ENCODE measurements at regions not wholly inside any gene's neighbourhood (a gene's known extent, or its start where the extent isn't known, plus 50 kb on each side); places are given as distances from the start of the nearest gene placed in this dataset.
"Not testable (repeated sequence)": the region's sequence is repeated elsewhere in the genome, so short reads cannot be mapped to it uniquely, and the experiment has no call there.

DNA sequence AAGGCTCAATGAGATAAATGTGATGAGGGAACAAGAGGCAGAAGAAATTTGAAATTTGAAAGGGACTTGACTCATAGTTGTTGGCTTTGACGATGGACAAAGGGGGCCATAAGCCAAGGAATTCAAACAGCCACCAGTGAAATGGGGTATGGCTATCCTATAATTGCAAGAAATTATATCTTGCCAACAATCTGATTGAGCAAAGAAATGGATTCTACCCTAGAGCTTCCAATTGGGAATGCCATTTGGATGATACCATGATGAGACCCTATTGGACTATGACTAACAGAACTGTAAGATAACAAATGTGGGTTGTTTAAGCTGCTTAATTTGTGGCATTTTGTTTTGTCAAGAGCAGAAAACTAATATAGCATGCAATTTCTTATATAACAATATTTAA is 270.1 kb upstream of the ARSJ start:
- DNase-seq (ENCODE audit: low read depth in 2 of 2): no peak

DNA sequence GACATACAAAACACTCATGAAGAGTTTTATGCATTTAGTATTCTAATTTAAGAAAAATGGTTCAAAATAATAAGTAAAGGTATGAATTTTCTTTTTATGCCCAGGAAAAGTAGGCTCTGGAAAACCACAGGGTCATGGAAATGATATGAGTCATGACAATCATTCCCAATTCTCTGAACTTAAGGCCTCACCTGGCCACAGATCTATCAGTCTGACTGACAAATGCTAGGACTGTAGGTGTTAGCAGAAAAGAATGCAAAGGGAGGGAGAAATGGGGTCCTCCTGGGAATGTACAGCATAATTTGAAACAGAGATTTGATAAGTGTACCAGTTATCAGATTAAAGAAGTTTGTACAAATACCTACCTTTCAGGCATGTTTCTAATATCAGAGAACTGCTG is 270.5 kb upstream of the ARSJ start:
- no peak for DNase-seq (ENCODE audit: low read depth in 2 of 2)

DNA sequence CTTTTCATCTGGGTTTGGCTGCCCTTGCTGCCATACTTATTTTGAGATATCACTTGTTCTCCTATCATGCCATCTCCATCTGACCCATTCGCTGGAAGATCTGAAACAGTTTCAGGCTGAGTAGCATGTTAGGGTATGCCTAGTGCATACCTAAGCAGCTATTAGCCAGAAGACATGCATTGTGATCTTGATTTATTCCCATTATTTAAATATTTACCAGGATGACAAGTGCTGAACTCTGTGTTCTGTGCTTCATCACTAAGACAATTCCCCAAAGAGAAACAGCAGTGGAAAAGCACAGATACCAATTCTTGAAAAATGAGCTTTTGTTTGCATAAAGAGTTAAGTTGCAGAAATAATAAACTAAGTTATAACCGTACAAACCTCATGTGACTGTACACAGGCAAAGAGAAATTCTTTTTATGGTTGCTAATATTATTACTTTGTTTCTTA is 271.0 kb upstream of the ARSJ start:
- DNase-seq (ENCODE audit: low read depth in 2 of 2): no peak

DNA sequence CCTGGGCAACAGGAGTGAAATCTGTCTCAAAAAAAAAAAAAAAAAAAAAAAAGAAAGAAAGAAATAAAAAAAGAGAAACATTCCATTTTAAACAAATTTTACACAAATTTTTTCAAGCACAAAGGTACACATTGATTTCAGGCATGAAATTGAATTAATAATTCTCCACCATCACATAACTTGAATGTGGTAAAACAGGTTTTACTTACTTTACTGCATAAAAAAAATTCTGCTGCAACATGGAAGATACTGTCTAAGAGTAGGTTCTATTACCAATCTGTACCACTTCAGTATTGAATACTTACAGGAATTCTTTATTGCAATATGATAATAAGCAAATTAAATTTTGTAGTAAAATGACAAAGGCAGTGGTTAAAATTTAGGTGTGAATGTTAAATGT is 271.6 kb upstream of the ARSJ start:
- DNase-seq (ENCODE audit: low read depth in 2 of 2): no peak

DNA sequence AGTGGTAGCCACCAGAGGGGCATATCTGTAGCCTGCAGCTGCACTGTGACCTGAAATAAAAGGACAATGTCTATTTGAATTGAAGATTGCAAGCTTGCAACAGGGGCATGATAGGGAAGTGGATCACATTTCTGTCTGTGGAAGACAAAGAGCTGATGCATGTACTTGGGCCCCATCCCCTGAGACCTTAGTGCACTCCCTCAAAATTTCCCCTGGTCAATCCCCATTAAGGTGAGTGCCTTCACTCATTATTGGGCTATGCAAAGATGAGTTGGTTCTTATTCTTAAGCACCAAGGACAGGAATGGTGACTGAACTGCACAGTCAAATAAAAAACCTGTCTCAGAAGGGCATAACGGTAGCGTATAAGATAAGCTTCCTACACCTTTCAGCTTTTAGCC is 273.1 kb upstream of the ARSJ start:
- DNase-seq (ENCODE audit: low read depth in 2 of 2): no peak

DNA sequence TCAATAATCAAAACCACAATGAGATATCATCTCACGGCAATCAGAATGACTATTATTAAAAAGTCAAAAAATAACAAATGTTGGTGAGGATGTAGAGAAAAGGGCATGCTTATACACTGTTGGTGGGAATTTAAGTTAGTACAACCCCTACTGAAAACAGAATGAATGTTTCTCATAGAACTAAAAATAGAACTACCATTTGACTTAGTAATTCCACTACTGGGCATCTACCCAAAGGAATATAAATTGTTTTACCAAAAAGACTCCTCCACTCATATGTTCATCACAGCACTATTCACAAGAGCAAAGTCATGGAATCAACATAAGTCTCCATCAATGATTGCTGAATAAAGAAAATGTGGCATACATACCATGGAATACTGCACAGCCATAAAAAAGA is 278.1 kb upstream of the ARSJ start:
- DNase-seq (ENCODE audit: low read depth in 2 of 2): no peak

DNA sequence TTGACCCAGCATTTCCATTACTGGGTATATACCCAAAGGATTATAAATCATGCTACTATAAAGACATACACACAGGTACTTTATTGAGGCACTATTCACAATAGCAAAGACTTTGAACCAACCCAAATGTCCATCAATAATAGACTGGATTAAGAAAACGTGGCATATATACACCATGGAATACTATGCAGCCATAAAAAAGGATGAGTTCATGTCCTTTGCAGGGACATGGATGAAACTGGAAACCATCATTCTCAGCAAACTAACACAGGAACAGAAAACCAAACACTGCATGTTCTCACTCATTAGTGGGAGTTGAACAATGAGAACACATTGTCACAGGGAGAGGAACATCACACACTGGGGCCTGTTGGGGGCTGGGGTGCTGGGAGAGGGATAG is 283.0 kb upstream of the ARSJ start:
- DNase-seq (ENCODE audit: low read depth in 2 of 2): not testable (repeated sequence)

DNA sequence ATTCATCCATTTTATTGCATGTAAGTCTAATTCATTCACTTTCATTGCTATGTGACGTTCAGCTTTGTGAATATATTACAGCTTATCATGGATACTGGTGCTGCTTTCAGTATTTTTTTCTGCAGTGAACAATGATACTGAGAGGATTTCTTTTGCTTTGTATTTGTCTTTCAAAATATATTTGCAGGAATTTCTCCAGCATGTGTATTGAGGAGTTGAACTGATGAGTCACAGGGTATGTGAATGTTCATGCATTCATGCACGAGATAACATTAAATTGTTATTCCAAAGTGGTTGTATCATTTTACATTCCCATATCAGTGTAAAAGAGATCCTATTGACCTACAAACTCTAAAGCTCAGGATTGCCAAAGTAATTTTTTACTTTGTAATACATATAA is 283.8 kb upstream of the ARSJ start:
- DNase-seq (ENCODE audit: low read depth in 2 of 2): no peak

DNA sequence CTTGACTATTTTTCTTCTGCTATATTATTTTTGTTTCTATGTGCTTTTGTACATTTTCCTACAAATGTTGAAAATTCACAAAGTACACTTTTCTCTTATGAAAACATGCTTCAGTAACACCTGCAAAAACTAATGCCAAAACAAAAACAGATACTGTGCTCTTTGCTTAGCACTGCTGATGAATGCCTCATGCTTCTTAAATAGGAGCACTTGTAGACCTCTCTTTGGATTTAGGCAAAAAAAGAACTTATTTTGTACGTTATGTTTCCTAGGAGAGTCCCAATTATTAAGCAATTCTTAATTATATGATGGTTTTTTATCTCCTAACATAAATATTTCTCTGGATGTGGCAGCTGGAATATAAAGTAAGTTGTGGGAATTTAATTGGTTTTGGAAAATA is 285.0 kb upstream of the ARSJ start:
- DNase-seq (ENCODE audit: low read depth in 2 of 2): no peak

DNA sequence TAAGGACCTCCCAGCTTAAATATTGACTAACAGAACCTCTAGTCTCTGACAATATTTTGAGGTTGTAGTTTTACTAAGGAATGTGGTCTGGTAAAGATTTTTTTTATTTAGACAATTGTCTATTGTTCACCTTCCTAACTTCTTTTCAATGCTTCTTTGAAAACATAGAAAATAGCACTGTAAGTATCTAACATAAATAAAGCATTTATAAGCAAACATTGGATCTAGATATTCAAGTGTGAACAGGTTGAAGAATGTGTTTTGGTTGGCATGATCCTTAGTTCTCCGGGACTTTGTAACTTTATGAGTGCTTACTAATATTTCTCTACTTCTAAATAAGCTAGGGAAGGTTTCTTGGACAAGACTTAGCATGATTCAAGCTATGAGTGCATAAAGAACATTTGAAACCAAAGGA is 285.4 kb upstream of the ARSJ start:
- no peak for DNase-seq (ENCODE audit: low read depth in 2 of 2)

DNA sequence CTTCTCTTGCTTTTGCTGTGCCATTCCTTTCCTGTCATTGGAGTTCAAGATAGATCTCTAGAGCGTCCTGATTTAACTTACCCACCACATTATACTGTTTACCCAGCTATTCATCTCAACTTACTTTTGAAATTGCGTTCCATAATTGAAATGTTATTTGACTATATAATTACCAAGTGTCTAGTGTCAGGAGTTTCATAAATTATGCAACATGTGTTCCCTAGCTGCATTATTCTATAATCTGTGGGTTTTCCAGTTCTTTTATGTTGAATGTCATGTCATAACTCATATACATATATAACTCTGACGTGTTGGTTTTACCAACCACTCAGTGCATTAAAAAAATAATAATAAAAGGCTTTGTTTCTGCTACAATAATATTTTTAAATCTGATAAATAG is 285.9 kb upstream of the ARSJ start:
- no peak for DNase-seq (ENCODE audit: low read depth in 2 of 2)

DNA sequence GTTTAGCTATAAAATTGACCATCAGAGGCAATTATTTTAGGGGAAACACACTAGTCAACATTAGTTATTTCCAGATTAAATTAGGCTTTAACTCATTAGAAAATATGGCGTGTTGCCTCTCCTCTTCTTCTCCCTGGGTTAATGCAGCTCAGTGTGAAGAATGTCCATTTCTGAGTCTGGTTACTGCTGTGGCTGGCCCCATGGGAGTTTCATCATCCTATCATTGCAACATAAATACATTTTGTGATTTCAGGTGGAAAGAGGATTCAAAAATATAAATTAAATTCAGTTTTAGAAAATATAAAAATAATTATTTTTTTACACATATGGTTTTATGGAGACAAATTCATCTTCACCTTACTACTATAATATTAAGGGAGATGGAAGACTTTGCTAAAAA is 288.5 kb upstream of the ARSJ start:
- no peak for DNase-seq (ENCODE audit: low read depth in 2 of 2)

DNA sequence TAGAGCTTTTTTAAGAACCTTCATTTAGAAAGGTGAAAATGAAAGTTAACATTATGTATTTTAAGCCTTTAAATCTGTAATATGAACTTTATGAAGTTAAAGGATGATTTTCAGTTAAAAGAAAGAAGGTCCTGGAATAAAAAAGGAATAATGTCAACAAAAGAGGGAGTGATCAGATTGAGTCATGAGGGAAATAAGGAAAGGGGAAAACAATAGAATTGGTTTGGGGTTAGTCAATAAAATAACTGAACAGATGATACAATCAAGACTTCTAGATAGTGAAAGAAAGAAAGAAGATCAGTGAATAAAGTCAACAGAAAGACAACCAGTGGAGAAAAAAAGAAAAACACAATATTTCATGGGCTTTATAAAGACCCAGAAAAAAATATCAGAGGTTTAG is 291.6 kb upstream of the ARSJ start:
- DNase-seq (ENCODE audit: low read depth in 2 of 2): no peak

DNA sequence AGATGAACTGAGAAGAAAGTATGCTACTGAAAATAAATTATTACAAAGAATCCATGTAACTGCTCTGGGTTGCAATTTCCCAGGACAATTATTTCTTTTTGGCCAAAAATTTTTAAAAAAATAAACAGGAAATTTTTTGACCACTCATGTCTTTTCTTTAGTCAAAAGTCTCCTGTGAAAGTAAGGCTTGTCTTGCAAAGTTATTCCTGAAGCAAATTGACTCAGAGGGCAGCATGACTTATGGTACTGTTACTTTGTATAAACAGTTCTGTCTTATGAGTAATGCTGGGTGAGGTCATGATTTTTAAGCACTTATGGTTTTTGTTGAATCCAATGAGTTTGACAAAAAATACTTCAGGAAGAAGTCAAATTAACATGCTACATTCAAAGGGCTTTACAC is 292.8 kb upstream of the ARSJ start:
- no peak for DNase-seq (ENCODE audit: low read depth in 2 of 2)

DNA sequence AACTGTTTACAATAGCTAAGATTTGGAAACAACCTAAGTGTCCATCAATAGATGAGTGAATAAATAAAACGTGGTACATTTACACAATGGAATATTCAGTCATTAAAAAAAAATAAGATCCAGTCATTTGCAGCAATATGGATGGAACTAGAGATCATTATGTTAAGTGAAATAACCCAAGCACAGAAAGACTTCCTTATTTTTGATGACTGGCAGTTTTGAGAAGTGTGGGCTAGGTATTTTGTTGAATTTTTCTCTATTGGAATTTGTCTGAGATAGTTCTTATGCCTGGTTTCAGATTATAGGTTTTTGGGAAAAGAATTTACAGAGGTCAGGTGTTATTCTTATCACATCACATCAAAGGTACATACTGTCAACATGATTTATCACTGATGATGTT is 293.8 kb upstream of the ARSJ start:
- DNase-seq (ENCODE audit: low read depth in 2 of 2): no peak

DNA sequence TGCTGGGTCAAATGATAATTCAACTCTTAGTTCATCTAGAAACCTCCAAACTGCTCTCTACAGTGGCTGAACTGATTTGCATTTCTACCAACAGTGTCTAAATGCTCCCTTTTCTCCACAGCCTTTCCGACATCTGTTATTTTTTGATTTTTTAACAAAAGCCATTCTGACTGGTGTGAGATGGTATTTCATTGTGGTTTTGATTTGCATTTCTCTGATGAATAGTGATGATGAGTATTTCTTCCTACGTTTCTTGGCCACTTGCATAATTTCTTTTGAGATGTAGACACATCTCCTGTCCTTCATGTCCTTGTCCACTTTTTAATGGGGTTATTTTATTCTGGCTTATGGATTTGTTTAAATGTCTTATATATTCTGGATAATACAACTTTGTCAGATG is 298.2 kb upstream of the ARSJ start:
- no peak for DNase-seq (ENCODE audit: low read depth in 2 of 2)

DNA sequence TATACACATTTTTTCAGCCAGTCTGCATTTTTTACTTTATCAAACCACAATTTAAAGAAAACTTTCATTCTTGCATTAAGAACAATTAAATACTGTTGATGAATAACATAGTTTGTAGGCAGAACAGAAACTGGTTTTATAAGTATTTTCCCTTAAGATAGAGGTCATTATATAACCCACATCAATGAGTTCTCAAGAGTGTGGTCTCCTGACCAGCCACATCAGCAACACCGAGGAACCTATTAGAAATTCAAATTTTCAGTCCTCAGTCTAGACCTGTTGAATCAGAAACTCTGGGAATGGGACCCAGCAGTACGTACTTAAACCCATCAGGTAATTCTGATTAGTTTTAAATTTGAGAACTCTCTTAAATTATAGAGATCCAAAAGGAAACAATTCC is 299.6 kb upstream of the ARSJ start:
- no peak for DNase-seq (ENCODE audit: low read depth in 2 of 2)

DNA sequence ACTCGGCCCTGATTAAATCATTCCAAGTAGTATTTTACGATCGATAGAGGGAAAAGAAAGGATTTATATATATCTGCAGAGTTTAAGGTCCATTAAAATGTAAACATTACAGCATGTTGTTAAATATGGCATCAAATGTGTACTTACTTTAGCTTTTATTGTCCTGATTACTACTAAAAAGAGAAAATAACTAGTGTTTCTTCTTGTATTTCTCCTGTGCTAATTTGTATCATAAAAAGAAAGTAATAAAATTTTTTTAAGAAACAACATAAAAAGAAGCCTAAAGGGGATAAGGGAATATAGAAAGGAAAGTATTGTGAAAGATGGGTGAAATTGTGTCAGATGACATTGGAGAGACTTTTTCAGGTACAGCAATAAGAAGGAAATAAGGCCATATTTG is 300.3 kb upstream of the ARSJ start:
- DNase-seq (ENCODE audit: low read depth in 2 of 2): no peak

DNA sequence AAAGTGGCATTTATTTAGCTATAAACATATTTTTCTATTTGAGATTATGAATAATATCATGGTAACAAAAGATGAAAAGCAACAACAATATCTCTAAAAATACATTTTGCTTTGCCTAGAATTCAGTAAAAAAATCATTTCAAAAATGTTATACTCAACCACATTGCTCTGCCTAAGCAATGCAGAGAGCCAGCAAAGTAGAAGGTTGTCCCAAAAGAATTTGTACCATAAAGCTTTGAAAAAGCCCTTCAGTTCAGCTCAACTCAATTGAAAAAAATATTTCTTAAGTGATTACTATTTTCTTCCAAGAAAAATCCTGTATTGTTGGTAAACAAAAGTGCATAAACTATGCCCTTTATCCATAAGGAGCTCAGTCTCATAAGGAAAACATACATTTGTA is 301.2 kb upstream of the ARSJ start:
- no peak for DNase-seq (ENCODE audit: low read depth in 2 of 2)

DNA sequence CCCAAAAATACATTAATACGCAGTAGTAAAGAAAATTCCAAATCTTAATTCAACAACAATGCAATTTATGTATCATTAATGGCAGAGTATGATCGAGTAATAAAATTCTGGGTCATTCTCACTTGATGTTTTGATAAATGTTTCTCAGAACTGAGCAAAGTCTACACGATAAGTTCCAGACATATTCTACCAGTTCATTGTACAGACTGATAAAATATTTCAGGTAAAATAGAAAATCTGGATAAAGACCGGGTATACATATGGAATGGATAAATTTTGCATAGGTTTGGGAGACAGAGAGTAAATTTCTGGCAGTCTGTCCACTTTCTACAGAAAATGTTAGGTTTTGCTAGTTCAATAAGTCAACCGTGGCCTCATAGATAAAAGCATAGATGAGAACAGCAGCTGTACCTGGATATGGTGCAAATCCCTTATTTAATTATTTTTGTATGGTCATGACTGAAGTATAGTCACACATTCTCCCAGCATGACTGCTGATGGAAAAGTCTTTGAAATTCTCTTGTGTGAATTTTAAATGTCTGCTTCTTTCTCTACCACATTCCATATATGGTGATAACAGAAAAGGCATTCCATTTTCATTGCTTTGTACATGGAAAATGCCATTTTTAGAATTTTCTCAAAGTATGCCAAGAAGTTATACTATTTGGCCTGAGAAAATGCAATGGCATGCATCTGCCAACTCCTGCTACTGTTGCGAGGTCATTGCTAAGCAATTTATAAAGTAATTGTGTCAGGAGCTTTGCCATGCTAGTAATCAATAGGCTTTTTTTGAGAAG is 301.9 kb upstream of the ARSJ start:
- DNase-seq (ENCODE audit: low read depth in 2 of 2): no peak

DNA sequence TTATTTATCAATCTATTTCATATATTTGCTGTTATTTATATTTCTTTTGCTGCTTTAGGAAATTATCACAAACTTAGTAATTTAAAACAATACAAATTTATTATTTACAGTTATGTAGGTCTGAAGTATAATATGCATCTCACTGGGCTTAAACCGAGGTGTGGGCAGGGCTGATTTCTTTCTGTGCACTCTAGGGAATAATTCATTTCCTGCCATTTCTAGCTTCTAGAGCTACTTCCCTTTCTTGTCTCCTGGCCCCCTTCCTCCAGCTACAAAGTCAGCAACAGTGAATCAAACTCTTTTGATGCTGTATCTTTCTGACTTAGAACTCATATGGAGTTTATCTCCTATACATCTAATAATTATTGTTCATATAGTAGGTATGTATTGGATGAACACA is 303.5 kb upstream of the ARSJ start:
- no peak for DNase-seq (ENCODE audit: low read depth in 2 of 2)

DNA sequence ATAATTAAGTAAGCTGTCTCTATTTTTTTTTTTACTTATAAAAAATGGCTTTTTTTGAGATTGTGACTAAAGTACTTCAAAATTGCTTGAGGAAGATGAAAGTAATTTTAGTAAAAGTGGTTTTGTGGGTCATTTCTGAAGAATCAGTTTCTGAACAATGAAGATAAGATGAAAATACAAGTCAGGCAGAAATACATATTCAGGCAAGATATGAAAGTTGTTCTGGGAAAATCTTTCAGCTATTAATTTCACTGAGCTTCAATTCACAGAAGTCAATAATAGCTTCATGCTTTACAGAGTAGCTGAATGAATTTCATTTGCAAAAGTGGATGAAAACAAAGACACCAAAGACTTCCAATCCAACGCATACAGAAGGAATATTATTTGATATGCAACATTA is 305.2 kb upstream of the ARSJ start:
- DNase-seq (ENCODE audit: low read depth in 2 of 2): no peak

DNA sequence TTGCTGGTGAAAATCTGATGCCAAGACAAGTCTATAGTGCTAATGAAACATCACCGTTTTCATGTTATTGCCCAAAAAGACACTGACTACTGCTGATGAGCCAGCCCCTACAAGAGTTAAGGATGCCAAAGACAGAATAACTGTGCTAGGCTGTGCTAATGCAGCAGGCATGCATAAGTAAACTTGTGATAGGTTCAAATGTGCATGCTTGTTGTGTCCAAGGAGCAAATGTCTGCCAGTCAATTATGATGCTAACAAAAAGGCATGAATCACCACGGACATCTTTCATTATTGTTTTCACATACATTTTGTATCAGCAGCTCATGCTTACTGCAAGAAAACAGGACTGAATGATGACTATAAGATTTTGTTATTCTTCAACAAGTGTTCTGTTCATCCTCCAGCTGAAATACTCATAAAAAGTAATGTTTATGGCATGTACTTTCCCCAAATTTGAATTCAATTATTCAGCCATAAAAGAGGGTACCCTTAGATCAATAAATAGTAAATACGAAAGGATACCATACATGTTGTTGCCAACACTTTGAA is 306.9 kb upstream of the ARSJ start:
- DNase-seq (ENCODE audit: low read depth in 2 of 2): no peak
